Fibroblast of lung (primary cell): ENCODE measurements at regions not wholly inside any gene's neighbourhood (a gene's known extent, or its start where the extent isn't known, plus 50 kb on each side); places are given as distances from the start of the nearest gene placed in this dataset.

Experiments
- CTCF ChIP-seq, 2 donors: IDR thresholded peaks in 1 of 2; conservative IDR thresholded peaks in 1 of 2; 1 replicate in 1 of 2; 2 replicates in 1 of 2; pipeline ENCODE4 v1.5.1; 2011 to 2012; ENCODE audit warnings: low read length in 2 of 2, control low read depth in 1 of 2, inconsistent platforms in 1 of 2, low read depth in 1 of 2, mild to moderate bottlenecking in 1 of 2
- EZH2 ChIP-seq: IDR thresholded peaks from 2 replicates; pipeline ENCODE4 v1.5.1; 2012; ENCODE audit warnings: low read length, control low read depth, mild to moderate bottlenecking; ENCODE audit errors: missing control alignments

GRCh38 chr18:41828137-41828536, 126.9 kb upstream of the PIK3C3 start:
- TF ChIP-seq CTCF (conservative IDR thresholded peaks at IDR 0.05 in 1 of 2, IDR thresholded peaks at IDR 0.05 in 1 of 2; ENCODE audit: low read depth in 1 of 2, low read length in 2 of 2) (no peak), EZH2 (no peak)
